MM.1S (cell line): ENCODE measurements at regions not wholly inside any gene's neighbourhood (a gene's known extent, or its start where the extent isn't known, plus 50 kb on each side); places are given as distances from the start of the nearest gene placed in this dataset.

Source experiments
- DNase-seq: peaks from one replicate; pipeline ENCODE4 v3.0.0-alpha.2; 2015
- H2AFZ ChIP-seq: fragments of 300-600 bp; sonication (generic); 2 replicates; pipeline ENCODE4 v1.6.0; 2016; ENCODE audit warnings: antibody characterized with exemption, low read length
- H3F3A ChIP-seq: fragments of 300-600 bp; sonication (generic); 2 replicates; pipeline ENCODE4 v1.6.1; 2016; ENCODE audit warnings: mild to moderate bottlenecking, antibody characterized with exemption, low read length, moderate library complexity, mixed read lengths; ENCODE audit not compliant: insufficient read depth
- H3K27ac ChIP-seq: fragments of 300-600 bp; sonication (generic); 2 replicates; pipeline ENCODE4 v1.5.1; 2016; ENCODE audit warnings: mild to moderate bottlenecking, low read length
- H3K27me3 ChIP-seq: fragments of 300-600 bp; sonication (generic); replicated peaks from 2 replicates; pipeline ENCODE4 v1.6.0; 2016; ENCODE audit warnings: low read length; ENCODE audit not compliant: insufficient read depth
- H3K36me3 ChIP-seq: fragments of 300-600 bp; sonication (generic); replicated peaks from 2 replicates; pipeline ENCODE4 v1.6.1; 2016; ENCODE audit warnings: mild to moderate bottlenecking, low read length, mixed read lengths; ENCODE audit not compliant: insufficient read depth
- H3K4me1 ChIP-seq: fragments of 300-600 bp; sonication (generic); 2 replicates; pipeline ENCODE4 v1.6.1; 2016; ENCODE audit warnings: low read length, mixed read lengths
- H3K4me2 ChIP-seq: fragments of 300-600 bp; sonication (generic); 2 replicates; pipeline ENCODE4 v1.6.0; 2016; ENCODE audit warnings: low read depth, low read length
- H3K4me3 ChIP-seq: fragments of 300-600 bp; sonication (generic); 2 replicates; pipeline ENCODE4 v1.5.1; 2016; ENCODE audit warnings: low read length, mixed read lengths
- H3K79me2 ChIP-seq: fragments of 300-600 bp; sonication (generic); 2 replicates; pipeline ENCODE4 v1.6.1; 2016; ENCODE audit warnings: mixed run types, low read length, mixed read lengths
- H3K9ac ChIP-seq: fragments of 300-600 bp; sonication (generic); 2 replicates; pipeline ENCODE4 v1.6.1; 2016; ENCODE audit warnings: low read length, mixed read lengths
- H3K9me2 ChIP-seq: fragments of 300-600 bp; sonication (generic); replicated peaks from 2 replicates; pipeline ENCODE4 v1.6.1; 2016; ENCODE audit warnings: mild to moderate bottlenecking, low read length, mixed read lengths; ENCODE audit not compliant: insufficient read depth
- H3K9me3 ChIP-seq: fragments of 300-600 bp; sonication (generic); replicated peaks from 2 replicates; pipeline ENCODE4 v1.6.1; 2016; ENCODE audit warnings: mild to moderate bottlenecking, low read length, mixed read lengths; ENCODE audit not compliant: insufficient read depth
- H4K20me1 ChIP-seq: fragments of 300-600 bp; sonication (generic); 2 replicates; pipeline ENCODE4 v1.6.1; 2016; ENCODE audit warnings: mild to moderate bottlenecking, low read length, moderate library complexity, mixed read lengths; ENCODE audit not compliant: insufficient read depth
- EZH2 ChIP-seq: fragments of 300-600 bp; sonication (generic); optimal IDR thresholded peaks from 2 replicates; pipeline ENCODE3; 2017; ENCODE audit warnings: low read depth, mild to moderate bottlenecking, antibody characterized with exemption, low read length, mixed read lengths
- EZH2phosphoT487 ChIP-seq: fragments of 300-600 bp; sonication (generic); IDR thresholded peaks from 2 replicates; pipeline ENCODE4 v1.6.1; 2018; ENCODE audit warnings: antibody characterized with exemption, low read length
- TF ChIP-seq, protein P1 (sequence below): fragments of 300-600 bp; sonication (generic); IDR thresholded peaks from 2 replicates; pipeline ENCODE4 v1.5.1; 2016; ENCODE audit warnings: antibody characterized with exemption, low read length, mixed read lengths

DNA sequence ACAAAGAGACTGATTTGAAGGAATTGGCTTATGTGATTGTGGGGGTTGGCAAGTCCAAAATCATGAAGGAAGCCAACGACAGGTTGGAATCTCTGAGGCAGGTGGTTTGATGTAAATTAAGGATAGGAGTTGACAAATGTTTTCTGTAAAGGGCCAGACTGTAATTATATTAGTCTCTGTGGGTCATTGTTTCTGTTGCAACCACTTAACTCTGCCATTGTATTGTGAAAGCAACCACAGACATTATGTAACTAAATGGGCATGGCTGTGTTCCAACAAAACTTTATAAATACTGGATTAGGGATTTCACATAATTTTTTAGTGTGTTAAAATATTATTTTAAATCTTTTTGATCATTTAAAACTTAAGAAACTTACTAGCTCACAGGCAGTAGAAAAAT is 199.2 kb upstream of the MYLIP start:
- no peak overlapping the region for H3K4me3 ChIP-seq
- no peak overlapping the region for H2AFZ ChIP-seq
- H3K27me3 ChIP-seq = no peaks in the 10 kb centered on the region
- no peaks in the 10 kb centered on the region for H3K79me2 ChIP-seq
- no peak for TF ChIP-seq EZH2phosphoT487
- TF ChIP-seq EZH2 = no peak
- TF ChIP-seq, protein P1, sequence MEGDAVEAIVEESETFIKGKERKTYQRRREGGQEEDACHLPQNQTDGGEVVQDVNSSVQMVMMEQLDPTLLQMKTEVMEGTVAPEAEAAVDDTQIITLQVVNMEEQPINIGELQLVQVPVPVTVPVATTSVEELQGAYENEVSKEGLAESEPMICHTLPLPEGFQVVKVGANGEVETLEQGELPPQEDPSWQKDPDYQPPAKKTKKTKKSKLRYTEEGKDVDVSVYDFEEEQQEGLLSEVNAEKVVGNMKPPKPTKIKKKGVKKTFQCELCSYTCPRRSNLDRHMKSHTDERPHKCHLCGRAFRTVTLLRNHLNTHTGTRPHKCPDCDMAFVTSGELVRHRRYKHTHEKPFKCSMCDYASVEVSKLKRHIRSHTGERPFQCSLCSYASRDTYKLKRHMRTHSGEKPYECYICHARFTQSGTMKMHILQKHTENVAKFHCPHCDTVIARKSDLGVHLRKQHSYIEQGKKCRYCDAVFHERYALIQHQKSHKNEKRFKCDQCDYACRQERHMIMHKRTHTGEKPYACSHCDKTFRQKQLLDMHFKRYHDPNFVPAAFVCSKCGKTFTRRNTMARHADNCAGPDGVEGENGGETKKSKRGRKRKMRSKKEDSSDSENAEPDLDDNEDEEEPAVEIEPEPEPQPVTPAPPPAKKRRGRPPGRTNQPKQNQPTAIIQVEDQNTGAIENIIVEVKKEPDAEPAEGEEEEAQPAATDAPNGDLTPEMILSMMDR = no peak
- H3F3A ChIP-seq = no peaks in the 10 kb centered on the region
- no peak for DNase-seq
- no peaks in the 10 kb centered on the region for H3K4me1 ChIP-seq
- no peak overlapping the region for H3K9ac ChIP-seq
- no peaks in the 10 kb centered on the region for H3K9me3 ChIP-seq
- H3K4me2 ChIP-seq = no peak overlapping the region
- H3K27ac ChIP-seq = no peak overlapping the region
- no peaks in the 10 kb centered on the region for H3K9me2 ChIP-seq
- no peaks in the 10 kb centered on the region for H4K20me1 ChIP-seq
- no peaks in the 10 kb centered on the region for H3K36me3 ChIP-seq

DNA sequence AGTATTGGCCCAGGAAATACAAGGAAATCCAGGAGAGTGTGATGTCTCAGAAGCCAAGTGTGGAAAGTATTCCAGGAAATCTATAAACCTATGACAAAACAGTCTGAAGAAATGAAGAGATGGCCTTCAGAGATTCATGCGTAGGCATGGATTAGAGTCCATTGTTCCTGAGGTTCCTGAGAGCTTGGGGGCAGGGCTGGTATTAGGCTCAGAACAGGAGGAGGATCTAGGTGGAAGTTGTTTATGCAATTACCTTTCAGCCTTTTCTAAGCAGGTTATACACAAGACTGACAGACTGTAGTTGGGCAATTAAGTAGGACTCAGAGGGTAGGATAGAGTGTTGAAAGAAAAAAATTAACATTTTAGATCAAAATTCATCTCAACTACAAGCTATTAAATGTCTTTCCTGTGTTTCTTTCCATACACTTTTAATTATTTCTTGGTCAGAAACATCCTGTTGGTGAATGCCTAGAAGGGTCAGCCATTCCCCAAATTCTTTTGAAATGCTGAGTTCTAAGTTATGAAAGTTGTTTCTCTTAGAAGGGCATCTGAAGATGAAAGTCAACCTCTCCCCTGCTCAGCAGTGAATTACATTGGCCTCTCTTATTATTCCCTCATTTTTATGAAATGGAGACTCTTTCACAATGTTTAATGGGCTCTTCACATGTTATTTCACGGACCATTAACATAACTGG is 201.2 kb upstream of the MYLIP start:
- Histone ChIP-seq H3K27ac (no peak overlapping the region), H3K9me2 (no peaks in the 10 kb centered on the region), H4K20me1 (no peaks in the 10 kb centered on the region), H3K9ac (no peak overlapping the region), H3F3A (no peaks in the 10 kb centered on the region), H3K36me3 (no peaks in the 10 kb centered on the region), H3K27me3 (no peaks in the 10 kb centered on the region), H3K4me3 (no peak overlapping the region), H3K4me1 (no peaks in the 10 kb centered on the region), H3K9me3 (no peaks in the 10 kb centered on the region), H3K79me2 (no peaks in the 10 kb centered on the region), H2AFZ (no peak overlapping the region), H3K4me2 (no peak overlapping the region)
- DNase-seq = no peak
- TF ChIP-seq EZH2phosphoT487 (no peak), EZH2 (no peak)
- TF ChIP-seq, protein P1 = no peak

DNA sequence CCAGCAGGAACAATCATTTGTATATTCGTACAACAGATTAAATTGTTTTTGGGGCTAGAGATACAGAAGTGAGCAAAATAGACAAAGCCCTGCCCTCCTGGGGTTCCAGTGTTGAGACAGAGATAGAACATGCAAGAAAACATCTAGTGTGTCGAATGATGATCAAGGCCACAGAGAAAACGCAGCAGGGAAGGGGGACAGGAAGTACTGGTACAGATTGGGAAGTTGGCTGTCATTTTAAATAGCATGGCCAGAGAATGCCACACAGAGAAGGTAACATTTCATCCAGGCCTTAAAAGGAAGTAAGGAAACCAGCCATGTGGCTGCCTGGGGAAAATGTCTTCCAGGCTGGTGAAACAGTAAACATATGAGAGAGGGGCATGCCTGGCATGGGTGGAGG is 202.6 kb upstream of the MYLIP start:
- no peak overlapping the region for H3K9ac ChIP-seq
- H3K27ac ChIP-seq = no peak overlapping the region
- H3K9me3 ChIP-seq = no peaks in the 10 kb centered on the region
- no peak overlapping the region for H3K4me3 ChIP-seq
- DNase-seq = no peak
- H3F3A ChIP-seq = no peaks in the 10 kb centered on the region
- no peaks in the 10 kb centered on the region for H3K9me2 ChIP-seq
- H3K79me2 ChIP-seq = no peaks in the 10 kb centered on the region
- H4K20me1 ChIP-seq = no peaks in the 10 kb centered on the region
- H3K36me3 ChIP-seq = no peaks in the 10 kb centered on the region
- H3K4me2 ChIP-seq = no peak overlapping the region
- H3K4me1 ChIP-seq = no peaks in the 10 kb centered on the region
- H2AFZ ChIP-seq = no peak overlapping the region
- H3K27me3 ChIP-seq = no peaks in the 10 kb centered on the region
- no peak for TF ChIP-seq EZH2phosphoT487
- TF ChIP-seq, protein P1 = no peak
- no peak for TF ChIP-seq EZH2
